ENCODE measurements at regions not wholly inside any gene's neighbourhood (a gene's known extent, or its start where the extent isn't known, plus 50 kb on each side); places are given as distances from the start of the nearest gene placed in this dataset.

- no peaks in the 10 kb centered on the region for H3K27me3 ChIP-seq (ENCODE audit: insufficient read depth, low read length)
- no peaks in the 10 kb centered on the region for H3F3A ChIP-seq (ENCODE audit: insufficient read depth, low read length)
- H2AFZ ChIP-seq (ENCODE audit: low read length): no peak overlapping the region
- no peaks in the 10 kb centered on the region for H3K79me2 ChIP-seq (ENCODE audit: insufficient read depth, low read length)
- TF ChIP-seq CTCF (IDR thresholded peaks at IDR 0.05; ENCODE audit: low read length) (no peak), EZH2 (IDR thresholded peaks at IDR 0.05; ENCODE audit: borderline replicate concordance, low read length) (no peak)
- H3K27ac ChIP-seq (ENCODE audit: low read depth, low read length, poor library complexity, severe bottlenecking): no peak overlapping the region
- no peaks in the 10 kb centered on the region for H3K4me1 ChIP-seq (ENCODE audit: insufficient read depth, low read length, severe bottlenecking)
- H3K4me2 ChIP-seq (ENCODE audit: low read length): no peak overlapping the region
- H3K9me3 ChIP-seq (ENCODE audit: low read length): no peaks in the 10 kb centered on the region
- no peaks in the 10 kb centered on the region for H3K9me2 ChIP-seq (ENCODE audit: low read depth, low read length)
- no peaks in the 10 kb centered on the region for H3K36me3 ChIP-seq (ENCODE audit: insufficient read depth, low read length)
- no peaks in the 10 kb centered on the region for H4K20me1 ChIP-seq (ENCODE audit: insufficient read depth, low read length)
- H3K4me3 ChIP-seq (ENCODE audit: low read depth, low read length, poor library complexity, severe bottlenecking): no peak overlapping the region
- H3K9ac ChIP-seq (ENCODE audit: low read length): no peak overlapping the region
Measured at GRCh38 chr3:21859124-21860081, 108.4 kb upstream of the ZNF385D start.

GRCh38 chr3:21860082-21860475, 109.1 kb upstream of the ZNF385D start:
- Histone ChIP-seq H2AFZ (ENCODE audit: low read length) (no peak overlapping the region), H3K36me3 (ENCODE audit: insufficient read depth, low read length) (no peaks in the 10 kb centered on the region), H3K9me2 (ENCODE audit: low read depth, low read length) (no peaks in the 10 kb centered on the region), H3K9ac (ENCODE audit: low read length) (no peak overlapping the region), H3F3A (ENCODE audit: insufficient read depth, low read length) (no peaks in the 10 kb centered on the region), H3K4me3 (ENCODE audit: low read depth, low read length, poor library complexity, severe bottlenecking) (no peak overlapping the region), H4K20me1 (ENCODE audit: insufficient read depth, low read length) (no peaks in the 10 kb centered on the region), H3K27ac (ENCODE audit: low read depth, low read length, poor library complexity, severe bottlenecking) (no peak overlapping the region), H3K79me2 (ENCODE audit: insufficient read depth, low read length) (no peaks in the 10 kb centered on the region), H3K4me1 (ENCODE audit: insufficient read depth, low read length, severe bottlenecking) (no peaks in the 10 kb centered on the region), H3K4me2 (ENCODE audit: low read length) (no peak overlapping the region), H3K27me3 (ENCODE audit: insufficient read depth, low read length) (no peaks in the 10 kb centered on the region), H3K9me3 (ENCODE audit: low read length) (no peaks in the 10 kb centered on the region)
- TF ChIP-seq CTCF (IDR thresholded peaks at IDR 0.05; ENCODE audit: low read length) (no peak), EZH2 (IDR thresholded peaks at IDR 0.05; ENCODE audit: borderline replicate concordance, low read length) (no peak)

- Histone ChIP-seq H3K79me2 (ENCODE audit: insufficient read depth, low read length) (no peaks in the 10 kb centered on the region), H3K4me2 (ENCODE audit: low read length) (no peak overlapping the region), H3F3A (ENCODE audit: insufficient read depth, low read length) (no peaks in the 10 kb centered on the region), H3K9me3 (ENCODE audit: low read length) (no peaks in the 10 kb centered on the region), H4K20me1 (ENCODE audit: insufficient read depth, low read length) (no peaks in the 10 kb centered on the region), H3K36me3 (ENCODE audit: insufficient read depth, low read length) (no peaks in the 10 kb centered on the region), H3K4me1 (ENCODE audit: insufficient read depth, low read length, severe bottlenecking) (no peaks in the 10 kb centered on the region), H2AFZ (ENCODE audit: low read length) (no peak overlapping the region), H3K9ac (ENCODE audit: low read length) (no peak overlapping the region), H3K9me2 (ENCODE audit: low read depth, low read length) (no peaks in the 10 kb centered on the region), H3K27me3 (ENCODE audit: insufficient read depth, low read length) (no peaks in the 10 kb centered on the region), H3K27ac (ENCODE audit: low read depth, low read length, poor library complexity, severe bottlenecking) (no peak overlapping the region), H3K4me3 (ENCODE audit: low read depth, low read length, poor library complexity, severe bottlenecking) (no peak overlapping the region)
- TF ChIP-seq CTCF (IDR thresholded peaks at IDR 0.05; ENCODE audit: low read length): no peak
- TF ChIP-seq EZH2 (IDR thresholded peaks at IDR 0.05; ENCODE audit: borderline replicate concordance, low read length): no peak
Measured at GRCh38 chr3:21860657-21861056, 109.6 kb upstream of the ZNF385D start.
